ACHN (cell line): ENCODE measurements at regions not wholly inside any gene's neighbourhood (a gene's known extent, or its start where the extent isn't known, plus 50 kb on each side); places are given as distances from the start of the nearest gene placed in this dataset.
"Not testable (repeated sequence)": the region's sequence is repeated elsewhere in the genome, so short reads cannot be mapped to it uniquely, and the experiment has no call there.

ENCODE experiments used
- DNase-seq: peaks from one replicate; pipeline ENCODE4 v3.0.0-alpha.2; 2015
- in situ Hi-C: cut with HindIII; loops from 2 replicates; pipeline ENCODE4 v1.10.0; 2017; ENCODE audit warnings: low sequenced_read_pairs, low pct_ligation_motif_present, low pct_unique_long_range_greater_than_20kb

- no peak for DNase-seq
- in situ Hi-C loops, result no loop called here
Measured at GRCh38 chr19:33866696-33867095, 70.0 kb downstream of the KCTD15 start.

DNA sequence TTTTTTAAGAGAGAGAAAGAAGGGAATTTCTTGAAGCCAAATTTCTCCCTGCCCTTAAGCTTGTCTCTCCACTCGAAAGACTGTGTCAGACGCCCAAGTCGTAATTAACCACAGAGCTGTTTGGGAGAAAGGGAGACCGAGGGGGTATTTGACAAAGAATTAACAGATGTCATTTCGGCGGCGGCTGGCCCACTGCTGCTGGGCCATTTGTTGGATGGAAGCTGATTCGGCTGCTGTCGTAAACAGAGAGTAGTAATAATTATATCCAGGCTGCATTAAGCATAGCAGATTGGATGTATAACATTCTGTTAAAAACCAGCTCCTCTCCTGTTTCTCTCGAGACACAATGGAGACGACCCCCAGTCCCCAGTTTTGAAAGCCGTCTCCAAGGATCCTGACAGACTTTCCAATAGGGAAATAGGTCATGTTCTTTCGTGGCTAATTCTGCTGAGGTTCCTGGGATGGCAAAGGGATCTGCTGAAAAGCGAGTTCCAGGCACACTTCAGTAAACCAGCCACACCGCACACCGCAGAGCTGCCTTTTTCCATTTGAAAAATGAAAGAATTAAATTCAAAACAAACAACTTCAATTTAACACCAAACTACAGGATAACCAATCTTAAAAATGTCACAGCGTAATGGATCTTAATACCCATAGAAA, 71.5 kb downstream of the KCTD15 start:
- in situ Hi-C loops, result no loop called here
- no peak for DNase-seq

- in situ Hi-C loops, result no loop called here
- no peak for DNase-seq
Measured at GRCh38 chr19:33868788-33869412, 72.2 kb downstream of the KCTD15 start.

DNA sequence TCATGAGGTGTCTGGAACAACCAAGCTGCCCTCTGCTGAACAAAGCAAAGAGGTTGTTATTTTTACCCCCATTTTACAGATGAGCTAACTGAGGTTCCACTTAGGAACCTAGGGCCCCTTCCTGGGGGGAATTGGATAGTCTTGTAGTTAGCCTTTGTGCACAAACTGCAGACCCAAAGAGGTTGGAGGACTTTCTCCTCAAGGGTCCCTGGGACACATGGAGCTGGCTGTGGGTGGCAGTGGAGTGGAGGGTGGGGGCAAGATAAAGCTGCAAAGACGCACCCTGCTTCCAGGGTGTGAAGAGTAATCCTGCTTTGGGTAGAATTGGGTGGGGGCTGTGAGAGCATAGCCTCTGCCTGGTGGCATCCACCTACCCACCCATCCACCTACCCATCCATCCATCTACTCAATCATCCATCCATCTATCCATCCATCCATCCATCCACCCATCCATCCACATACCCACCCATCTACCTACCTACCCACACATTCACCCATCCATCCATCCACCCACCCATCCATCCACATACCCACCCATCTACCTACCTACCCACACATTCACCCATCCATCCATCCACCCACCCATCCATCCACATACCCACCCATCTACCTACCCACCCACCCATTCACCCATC, 73.7 kb downstream of the KCTD15 start:
- DNase-seq, in situ Hi-C loops: not testable (repeated sequence)

DNA sequence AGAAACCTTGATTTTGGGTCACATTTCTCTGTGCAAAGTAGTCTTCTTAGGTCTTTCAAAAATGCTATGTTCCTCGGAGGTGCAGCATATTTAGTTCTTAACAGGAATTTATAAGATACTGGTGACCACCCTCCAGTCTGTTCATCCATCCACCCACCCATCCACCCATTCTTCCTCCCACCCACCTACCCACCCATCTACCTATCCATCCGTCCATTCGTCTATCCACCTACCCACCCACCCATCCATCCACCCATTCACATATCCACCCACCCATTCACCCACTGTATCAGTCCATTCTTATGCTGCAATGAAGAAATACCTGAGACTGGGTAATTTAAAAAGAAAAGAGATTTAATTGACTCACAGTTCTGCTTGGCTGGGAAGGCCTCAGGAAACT, 74.9 kb downstream of the KCTD15 start:
- no peak for DNase-seq
- in situ Hi-C loops, result no loop called here

DNA sequence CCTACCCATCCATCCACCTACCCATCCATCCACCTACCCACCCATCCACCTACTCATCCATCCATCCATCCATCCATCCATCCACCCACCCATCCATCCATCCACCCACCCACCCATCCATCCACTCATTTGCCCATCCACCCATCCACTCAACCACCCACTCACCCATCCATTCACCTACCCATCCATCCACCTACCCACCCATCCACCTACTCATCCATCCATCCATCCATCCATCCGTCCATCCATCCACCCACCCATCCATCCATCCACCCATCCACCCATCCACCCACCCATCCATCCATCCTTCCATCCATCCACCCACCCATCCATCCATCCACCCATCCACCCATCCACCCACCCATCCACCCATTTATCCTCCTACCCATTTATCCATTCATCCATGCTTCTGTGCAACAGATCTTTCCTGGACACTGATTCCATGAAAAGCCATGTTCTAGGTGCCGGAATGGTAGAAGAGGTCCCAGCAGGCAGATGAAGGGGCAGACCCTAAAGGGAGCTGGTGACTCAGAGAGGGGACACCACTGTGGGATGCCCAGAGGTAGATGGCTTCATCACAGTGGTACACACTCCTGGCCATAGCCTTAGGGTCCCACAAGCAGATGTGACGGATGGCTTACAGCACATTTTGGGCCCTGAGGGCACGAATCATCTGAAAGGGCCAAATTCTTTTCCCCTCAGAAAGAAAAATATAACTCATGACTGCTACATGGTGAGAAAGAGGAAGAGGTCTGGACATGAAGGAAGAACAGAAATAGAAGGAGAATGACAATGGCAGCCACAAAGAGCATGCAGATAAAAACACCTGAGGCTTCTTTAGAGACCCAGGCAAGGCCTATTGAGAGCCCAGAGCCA, 76.0 kb downstream of the KCTD15 start:
- in situ Hi-C loops, result no loop called here
- DNase-seq, result no peak

- in situ Hi-C loops, result no loop called here
- DNase-seq, result no peak
Measured at GRCh38 chr19:33875071-33875470, 78.4 kb downstream of the KCTD15 start.

DNA sequence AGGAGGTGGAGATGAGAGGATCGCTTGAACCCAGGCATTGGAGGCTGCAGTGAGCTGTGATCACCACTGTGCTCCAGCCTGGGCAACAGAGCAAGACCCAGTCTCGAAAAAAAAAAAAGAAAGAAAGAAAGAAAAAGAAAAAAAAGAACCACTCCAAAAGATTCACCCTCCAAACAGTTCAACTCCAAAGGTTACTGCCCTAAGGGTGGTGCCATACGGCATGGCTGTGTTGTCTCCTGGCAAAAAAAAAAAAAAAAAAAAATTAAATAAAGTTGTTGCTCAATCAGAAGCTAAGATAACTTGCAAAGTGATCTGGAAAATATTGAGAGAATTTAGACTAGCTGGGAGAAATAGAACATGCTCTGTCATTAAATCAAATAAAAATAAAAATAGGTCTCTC, 79.5 kb downstream of the KCTD15 start:
- in situ Hi-C loops, result no loop called here
- DNase-seq, result no peak

- no peak for DNase-seq
- in situ Hi-C loops, result no loop called here
Measured at GRCh38 chr19:33878030-33878544, 81.4 kb downstream of the KCTD15 start.

- in situ Hi-C loops, result no loop called here
- no peak for DNase-seq
Measured at GRCh38 chr19:33878910-33879810, 82.5 kb downstream of the KCTD15 start.

DNA sequence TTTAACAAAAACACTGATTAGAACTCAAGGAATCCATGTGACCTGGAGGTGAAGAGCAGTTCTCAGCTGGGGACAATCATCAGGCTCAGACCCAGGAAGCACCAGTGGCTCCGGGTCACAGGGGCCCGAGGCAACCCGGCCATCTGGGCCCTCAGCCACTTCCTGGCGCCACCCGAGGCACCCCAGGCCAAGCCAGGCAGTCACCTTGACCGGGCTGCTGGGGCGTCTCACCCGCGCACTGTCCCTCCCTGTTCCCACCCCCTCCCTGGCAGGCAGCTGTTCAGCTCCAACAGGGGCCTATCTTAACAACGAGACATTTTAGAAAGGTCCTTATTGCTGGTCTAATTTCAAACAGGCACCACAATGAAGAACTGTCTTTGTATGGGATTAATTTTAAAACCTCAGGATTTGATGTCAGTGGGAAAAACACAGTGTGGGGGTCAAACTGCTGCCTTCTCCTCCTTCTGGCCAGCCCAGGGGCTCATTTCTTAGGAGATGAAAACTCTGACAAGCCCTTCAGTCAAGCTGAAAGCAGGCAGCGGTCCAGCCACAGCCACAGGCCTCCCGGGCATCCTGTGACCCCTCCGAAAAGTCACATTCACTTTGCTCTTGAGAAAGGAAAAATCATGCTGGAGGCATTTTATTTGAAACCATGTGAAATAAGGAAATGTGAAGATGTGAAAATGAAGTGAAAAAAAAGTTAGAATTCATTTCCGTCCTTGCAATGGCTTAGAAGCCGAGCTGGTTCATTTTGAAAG, 83.3 kb downstream of the KCTD15 start:
- no peak for DNase-seq
- in situ Hi-C loops, result no loop called here

DNA sequence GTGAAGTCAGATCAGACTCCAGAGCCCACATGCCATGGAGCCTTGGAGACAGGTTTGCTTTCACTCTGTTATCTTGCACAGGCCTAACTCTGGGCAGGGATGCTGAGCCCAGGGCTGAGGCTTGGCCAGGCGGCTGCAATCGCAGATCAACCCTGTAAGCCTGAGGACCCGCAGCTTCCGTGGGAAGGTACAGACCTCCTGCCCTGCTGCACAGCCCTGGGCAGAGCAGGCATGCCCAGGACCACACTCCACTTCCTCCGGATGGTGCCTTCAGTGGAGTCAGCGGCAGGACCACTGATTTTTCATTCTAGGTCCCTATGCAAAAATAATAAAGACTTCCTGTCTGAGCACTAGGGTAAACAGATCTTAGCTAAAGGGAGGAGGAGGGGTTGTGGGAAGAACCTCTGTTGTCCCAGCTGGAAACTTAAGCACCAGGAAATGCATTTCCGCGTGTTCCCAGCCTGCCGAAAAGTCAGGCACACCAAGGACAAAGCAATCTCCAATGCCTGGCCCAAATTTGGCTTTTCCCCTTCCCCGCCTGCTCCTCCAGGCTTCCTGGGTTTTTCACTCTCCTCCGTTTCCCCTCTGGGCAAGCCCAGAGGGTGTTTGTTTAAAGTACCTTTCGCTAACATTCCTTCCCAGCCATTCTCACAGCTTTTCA, 87.3 kb downstream of the KCTD15 start:
- in situ Hi-C loops, result no loop called here
- no peak for DNase-seq

DNA sequence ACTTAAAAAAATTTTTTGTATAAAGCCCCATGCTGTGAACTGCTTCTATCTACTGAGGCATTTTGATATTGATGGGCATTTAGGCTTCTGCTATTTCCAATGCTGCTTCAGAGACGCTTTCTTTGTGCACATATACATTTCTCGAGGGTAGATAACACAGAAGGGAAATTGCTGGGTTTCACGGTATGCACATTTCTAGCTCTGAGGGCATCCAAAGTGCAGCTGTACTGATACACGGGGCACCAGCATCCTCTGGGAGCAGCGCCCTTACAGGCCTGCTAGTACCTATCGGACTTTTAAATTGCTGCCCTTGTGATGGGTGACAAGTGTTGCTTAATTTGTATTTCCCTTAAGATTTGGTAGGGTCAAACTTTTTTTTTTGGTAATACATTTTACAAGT, 88.6 kb downstream of the KCTD15 start:
- in situ Hi-C loops, result no loop called here

DNA sequence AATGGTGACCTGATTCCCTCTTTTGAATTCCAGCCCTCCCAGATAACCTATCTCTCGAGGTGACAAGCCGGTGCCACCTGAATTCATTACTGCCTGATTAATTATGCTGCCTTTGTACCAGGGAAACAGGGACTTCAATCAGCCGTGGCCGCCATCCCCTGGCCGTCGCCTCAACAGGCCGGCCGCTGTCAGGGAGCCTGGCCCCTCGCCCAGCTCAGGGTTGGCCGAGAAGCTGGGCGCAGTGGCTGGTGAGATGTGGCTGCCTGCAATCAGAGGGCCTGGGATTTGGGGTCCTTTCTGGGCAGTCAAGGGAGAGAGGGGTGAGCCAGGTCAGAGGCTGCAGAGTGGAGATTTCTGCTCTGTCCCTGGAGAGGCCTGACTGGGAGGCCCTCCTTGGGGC, 91.2 kb downstream of the KCTD15 start:
- no peak for DNase-seq
- in situ Hi-C loops, result no loop called here

More for the DNA sequence above, 88.6 kb downstream of the KCTD15 start:
- no peak for DNase-seq

DNA sequence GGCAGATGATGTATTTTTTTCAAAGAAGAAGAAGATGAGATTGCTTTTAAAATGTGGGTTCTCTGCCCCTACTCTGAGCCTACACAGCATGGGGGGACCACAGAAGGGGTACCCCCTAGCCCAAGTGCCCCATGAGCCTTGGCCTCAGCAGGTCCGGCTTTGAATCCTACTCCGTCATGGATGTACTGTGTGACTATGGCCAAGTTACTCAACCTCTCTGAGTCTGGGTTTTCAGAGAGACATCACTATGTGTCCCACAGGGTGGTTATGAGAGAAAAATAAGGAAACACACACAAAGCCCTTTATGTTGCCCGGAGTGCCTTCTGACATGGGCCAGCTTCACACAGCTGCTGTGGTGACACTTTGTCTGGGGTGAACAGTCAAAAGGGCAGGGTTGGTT, 92.0 kb downstream of the KCTD15 start:
- in situ Hi-C loops, result no loop called here
- no peak for DNase-seq

DNA sequence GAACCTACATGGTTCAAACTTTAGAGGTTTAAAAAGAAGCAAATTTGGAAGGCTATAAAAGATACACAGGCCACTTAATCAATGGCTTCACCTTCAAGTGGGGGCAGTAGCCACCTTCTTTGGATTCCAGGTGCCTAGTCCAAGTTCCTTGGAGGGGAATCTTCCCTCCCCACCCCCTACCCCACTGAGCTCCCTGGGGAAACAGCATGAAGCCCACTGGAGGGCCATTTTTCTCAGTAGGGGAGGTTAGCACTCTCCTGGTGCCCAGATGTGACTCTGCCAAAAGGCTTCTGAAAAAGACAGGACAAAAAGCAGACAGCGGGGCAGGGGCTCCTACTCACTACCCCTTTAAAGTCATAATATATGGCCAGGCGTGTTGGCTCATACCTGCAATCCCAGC, 93.9 kb downstream of the KCTD15 start:
- no peak for DNase-seq
- in situ Hi-C loops, result no loop called here

GRCh38 chr19:33891773-33892172, 95.1 kb downstream of the KCTD15 start:
- in situ Hi-C loops, result no loop called here
- DNase-seq, result no peak
